HG02678 (cell line): ENCODE measurements at regions not wholly inside any gene's neighbourhood (a gene's known extent, or its start where the extent isn't known, plus 50 kb on each side); places are given as distances from the start of the nearest gene placed in this dataset.

ENCODE experiments used
- ATAC-seq: cut with Tn5 transposase; IDR thresholded peaks from one replicate; pipeline ENCODE4 v1.9.1; 2021; ENCODE audit warnings: mild to moderate bottlenecking, moderate library complexity; ENCODE audit not compliant: unreplicated experiment

GRCh38 chr13:76160506-76160905, 524.4 kb downstream of the LMO7 start:
- ATAC-seq = no peak

- ATAC-seq = no peak
Observed at GRCh38 chr13:76157926-76158325, 521.8 kb downstream of the LMO7 start.

- ATAC-seq = no peak
Observed at GRCh38 chr13:76153239-76153638, 517.1 kb downstream of the LMO7 start.

- ATAC-seq = no peak
Observed at GRCh38 chr13:76148926-76149325, 512.8 kb downstream of the LMO7 start.

- no peak for ATAC-seq
Observed at GRCh38 chr13:76148374-76148773, 512.2 kb downstream of the LMO7 start.

- ATAC-seq = no peak
Observed at GRCh38 chr13:76132532-76132931, 496.4 kb downstream of the LMO7 start.

- ATAC-seq = no peak
Observed at GRCh38 chr13:76131551-76131950, 495.4 kb downstream of the LMO7 start.

- ATAC-seq = no peak
Observed at GRCh38 chr13:76129305-76130000, 493.3 kb downstream of the LMO7 start.

- ATAC-seq = no peak
Observed at GRCh38 chr13:76127922-76128321, 491.8 kb downstream of the LMO7 start.

- ATAC-seq = no peak
Observed at GRCh38 chr13:76123548-76123947, 487.4 kb downstream of the LMO7 start.

- ATAC-seq = no peak
Observed at GRCh38 chr13:76116751-76117360, 480.7 kb downstream of the LMO7 start.

- no peak for ATAC-seq
Observed at GRCh38 chr13:76106763-76107162, 470.6 kb downstream of the LMO7 start.

- ATAC-seq = no peak
Observed at GRCh38 chr13:76094645-76095044, 458.5 kb downstream of the LMO7 start.

- no peak for ATAC-seq
Observed at GRCh38 chr13:76091076-76091475, 454.9 kb downstream of the LMO7 start.

- no peak for ATAC-seq
Observed at GRCh38 chr13:76086729-76087128, 450.6 kb downstream of the LMO7 start.

GRCh38 chr13:76067850-76068249, 431.7 kb downstream of the LMO7 start:
- ATAC-seq = no peak

- no peak for ATAC-seq
Observed at GRCh38 chr13:76053181-76053580, 417.1 kb downstream of the LMO7 start.

GRCh38 chr13:76049376-76049746, 413.2 kb downstream of the LMO7 start:
- no peak for ATAC-seq

- ATAC-seq = no peak
Observed at GRCh38 chr13:76048675-76049375, 412.7 kb downstream of the LMO7 start.

GRCh38 chr13:76048131-76048530, 412.0 kb downstream of the LMO7 start:
- no peak for ATAC-seq

- no peak for ATAC-seq
Observed at GRCh38 chr13:76043874-76044273, 407.7 kb downstream of the LMO7 start.
